Heart left ventricle (tissue), 16 donors: ENCODE measurements at regions not wholly inside any gene's neighbourhood (a gene's known extent, or its start where the extent isn't known, plus 50 kb on each side); places are given as distances from the start of the nearest gene placed in this dataset.
"Not testable (repeated sequence)": the region's sequence is repeated elsewhere in the genome, so short reads cannot be mapped to it uniquely, and the experiment has no call there.

Experiments
- ATAC-seq, 4 donors: fragments of 200-7000 bp; cut with Tn5 transposase; one replicate each; pipeline ENCODE4 v1.9.1; 2020 to 2022; ENCODE audit warnings: moderate library complexity in 4 of 4, mild to moderate bottlenecking in 3 of 4, moderate number of reproducible peaks in 1 of 4
- DNase-seq, 5 donors: peaks; one replicate each; pipeline ENCODE4 v3.0.0-alpha.2; 2020
- H3K27ac ChIP-seq, 12 donors: fragments of 200-600 bp; sonication (generic) in 4 of 12; one replicate each; pipeline versions ENCODE4 v1.5.0 to v1.8.0; 2016 to 2022; ENCODE audit warnings: mild to moderate bottlenecking in 2 of 12
- H3K27me3 ChIP-seq, 9 donors: fragments of 200-600 bp; sonication (generic) in 2 of 9; one replicate each; pipeline versions ENCODE4 v1.5.1 to v1.8.0; 2016 to 2022; ENCODE audit warnings: mild to moderate bottlenecking in 3 of 9
- H3K36me3 ChIP-seq, 9 donors: fragments of 200-600 bp; sonication (generic) in 2 of 9; one replicate each; pipeline versions ENCODE4 v1.5.0 to v1.8.0; 2018 to 2022; ENCODE audit warnings: mild to moderate bottlenecking in 2 of 9
- H3K4me1 ChIP-seq, 12 donors: fragments of 200-600 bp; sonication (generic) in 4 of 12; one replicate each; pipeline versions ENCODE4 v1.5.0 to v1.8.0; 2016 to 2022; ENCODE audit warnings: mild to moderate bottlenecking in 3 of 12
- H3K4me3 ChIP-seq, 12 donors: fragments of 200-600 bp; sonication (generic) in 4 of 12; one replicate each; pipeline versions ENCODE4 v1.5.0 to v1.8.0; 2017 to 2022; ENCODE audit warnings: mild to moderate bottlenecking in 9 of 12, moderate library complexity in 4 of 12
- H3K9me3 ChIP-seq, 12 donors: fragments of 200-600 bp; sonication (generic) in 4 of 12; one replicate each; pipeline versions ENCODE4 v1.5.0 to v1.8.0; 2016 to 2022; ENCODE audit warnings: mild to moderate bottlenecking in 1 of 12
- POLR2A ChIP-seq, 2 donors: fragments of 450-650 bp; IDR thresholded peaks; one replicate each; pipeline ENCODE4 v1.6.1; 2017; ENCODE audit warnings: antibody characterized with exemption in 2 of 2, mild to moderate bottlenecking in 2 of 2, moderate library complexity in 2 of 2
- WGBS, 4 donors: extraction: QIAGEN DNeasy Blood & Tissue Kit in 2 of 4; methylation state at CpG; one replicate each; pipeline versions ENCODE4 v1.1.5 to v1.1.7; 2013 to 2018; 5-methylcytosine and 5-hydroxymethylcytosine counted together
- intact Hi-C, 10 donors: fragments of 100-400 bp; cut with DNase I; formaldehyde crosslinking; loops; one replicate each; pipeline versions ENCODE4 v1.11.1 to v1.14.2; 2022
- TF ChIP-seq, protein P1 (sequence below), 12 donors: fragments of 200-600 bp; sonication (generic) in 4 of 12; IDR thresholded peaks; one replicate each; pipeline versions ENCODE4 v1.5.0 to v1.8.0; 2018 to 2022; ENCODE audit warnings: antibody characterized with exemption in 12 of 12, mild to moderate bottlenecking in 5 of 12
- donor health status: ischemic (EF 13 %, LVEDD 7.1; RV severe dilation, severe dysfunction).
- donor health status: healthy with polysubstance abuse.
- donor health status: DM: no; HTN: yes; CAD: no.
- donor health status: DM: no; HTN: no; CAD: no.
- donor health status: ischemic (EF 25% LVEDD 6.9; RV normal size, moderate dysfunction).
- donor health status: ischemic (EF 25% LVEDD 5.7; RV mildly dilated, moderate dysfunction).
- donor health status: healthy.
- donor health status: DM: yes; HTN: yes; CAD: no.
- donor health status: ischemic (EF 35%, LVEDD 5.7; RV mildly dilated, moderate dysfunction).
- donor health status: nonischemic (EF 11% LVEDD 7.7; RV severe dilation, severe dysfunction).
- donor health status: DM: yes; HTN: yes; CAD: no.
- donor health status: PGD.
- donor health status: ischemic (EF 29% LVEDD 5.4; RV normal size, mild dysfunction).
- donor health status: nonischemic (EF 23%, LVEDD 6.1; RV moderate dilation, normal function).

DNA sequence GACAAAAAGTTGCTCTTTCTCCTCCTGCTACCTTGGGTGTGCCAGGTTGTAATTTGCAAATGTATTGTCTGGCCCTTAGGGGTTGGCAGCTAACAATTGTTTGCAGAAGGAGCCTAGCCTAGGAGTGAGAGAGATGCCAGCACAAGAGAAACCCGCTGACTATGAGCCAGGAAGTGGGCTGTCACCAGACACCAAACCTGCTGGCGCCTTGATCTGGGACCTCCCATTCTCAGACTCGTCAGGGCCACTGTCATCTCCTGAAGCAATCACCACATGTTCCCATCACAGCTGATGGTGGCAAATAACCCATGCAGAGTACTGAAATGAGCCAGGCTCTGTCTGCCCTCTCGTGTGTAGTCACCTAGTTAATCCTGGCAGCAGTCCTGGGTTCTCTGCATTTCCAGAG lies 406.4 kb upstream of the NPAP1 start:
- DNase-seq = no peak
- H3K4me3 ChIP-seq = no peak overlapping the region
- H3K27ac ChIP-seq = no peak overlapping the region
- no peaks in the 10 kb centered on the region for H3K36me3 ChIP-seq
- ATAC-seq = no peak
- intact Hi-C loops = no loop called here
- peaks cover 0 to 2% (median 0%) of the 10 kb centered on the region in 9 donors for H3K27me3 ChIP-seq
- WGBS, 4 donors = 37 to 58% (median 44%) methylated on average over 4 of the region's 4 CpGs
- TF ChIP-seq, protein P1, sequence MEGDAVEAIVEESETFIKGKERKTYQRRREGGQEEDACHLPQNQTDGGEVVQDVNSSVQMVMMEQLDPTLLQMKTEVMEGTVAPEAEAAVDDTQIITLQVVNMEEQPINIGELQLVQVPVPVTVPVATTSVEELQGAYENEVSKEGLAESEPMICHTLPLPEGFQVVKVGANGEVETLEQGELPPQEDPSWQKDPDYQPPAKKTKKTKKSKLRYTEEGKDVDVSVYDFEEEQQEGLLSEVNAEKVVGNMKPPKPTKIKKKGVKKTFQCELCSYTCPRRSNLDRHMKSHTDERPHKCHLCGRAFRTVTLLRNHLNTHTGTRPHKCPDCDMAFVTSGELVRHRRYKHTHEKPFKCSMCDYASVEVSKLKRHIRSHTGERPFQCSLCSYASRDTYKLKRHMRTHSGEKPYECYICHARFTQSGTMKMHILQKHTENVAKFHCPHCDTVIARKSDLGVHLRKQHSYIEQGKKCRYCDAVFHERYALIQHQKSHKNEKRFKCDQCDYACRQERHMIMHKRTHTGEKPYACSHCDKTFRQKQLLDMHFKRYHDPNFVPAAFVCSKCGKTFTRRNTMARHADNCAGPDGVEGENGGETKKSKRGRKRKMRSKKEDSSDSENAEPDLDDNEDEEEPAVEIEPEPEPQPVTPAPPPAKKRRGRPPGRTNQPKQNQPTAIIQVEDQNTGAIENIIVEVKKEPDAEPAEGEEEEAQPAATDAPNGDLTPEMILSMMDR (IDR thresholded peaks at IDR 0.05) = no peak
- TF ChIP-seq POLR2A (IDR thresholded peaks at IDR 0.05) = no peak
- H3K4me1 ChIP-seq = no peaks in the 10 kb centered on the region
- no peaks in the 10 kb centered on the region for H3K9me3 ChIP-seq

DNA sequence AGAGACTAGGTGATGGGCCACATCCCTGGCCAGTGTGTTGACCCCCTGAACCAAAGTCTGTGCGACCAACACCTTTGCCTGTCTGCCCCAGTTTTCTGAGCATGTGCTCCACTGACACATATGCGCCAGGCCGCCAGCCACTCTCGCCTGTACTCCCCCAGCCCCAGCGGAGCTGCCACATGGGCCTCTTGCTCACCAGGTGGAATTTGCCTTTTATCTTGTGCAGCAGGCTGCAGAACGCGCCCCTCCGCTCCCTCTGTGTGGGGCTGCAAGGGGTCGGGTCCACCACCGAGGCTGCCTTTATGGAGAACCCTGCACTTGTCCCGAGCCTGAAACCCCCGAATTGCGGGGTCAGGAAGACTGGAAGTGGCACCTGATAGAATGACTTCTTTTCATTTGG lies 405.7 kb upstream of the NPAP1 start:
- intact Hi-C loops = no loop called here
- ATAC-seq (no peak), DNase-seq (no peak)
- 85 to 95% (median 85%) methylated on average over 8 to 13 of the region's 13 CpGs for WGBS, 4 donors
- Histone ChIP-seq H3K9me3 (no peaks in the 10 kb centered on the region), H3K4me1 (no peaks in the 10 kb centered on the region), H3K36me3 (no peaks in the 10 kb centered on the region), H3K27ac (no peak overlapping the region), H3K27me3 (peaks cover 0 to 2% (median 0%) of the 10 kb centered on the region in 9 donors), H3K4me3 (no peak overlapping the region)
- TF ChIP-seq, protein P1 (IDR thresholded peaks at IDR 0.05) = no peak
- TF ChIP-seq POLR2A (IDR thresholded peaks at IDR 0.05) = no peak

DNA sequence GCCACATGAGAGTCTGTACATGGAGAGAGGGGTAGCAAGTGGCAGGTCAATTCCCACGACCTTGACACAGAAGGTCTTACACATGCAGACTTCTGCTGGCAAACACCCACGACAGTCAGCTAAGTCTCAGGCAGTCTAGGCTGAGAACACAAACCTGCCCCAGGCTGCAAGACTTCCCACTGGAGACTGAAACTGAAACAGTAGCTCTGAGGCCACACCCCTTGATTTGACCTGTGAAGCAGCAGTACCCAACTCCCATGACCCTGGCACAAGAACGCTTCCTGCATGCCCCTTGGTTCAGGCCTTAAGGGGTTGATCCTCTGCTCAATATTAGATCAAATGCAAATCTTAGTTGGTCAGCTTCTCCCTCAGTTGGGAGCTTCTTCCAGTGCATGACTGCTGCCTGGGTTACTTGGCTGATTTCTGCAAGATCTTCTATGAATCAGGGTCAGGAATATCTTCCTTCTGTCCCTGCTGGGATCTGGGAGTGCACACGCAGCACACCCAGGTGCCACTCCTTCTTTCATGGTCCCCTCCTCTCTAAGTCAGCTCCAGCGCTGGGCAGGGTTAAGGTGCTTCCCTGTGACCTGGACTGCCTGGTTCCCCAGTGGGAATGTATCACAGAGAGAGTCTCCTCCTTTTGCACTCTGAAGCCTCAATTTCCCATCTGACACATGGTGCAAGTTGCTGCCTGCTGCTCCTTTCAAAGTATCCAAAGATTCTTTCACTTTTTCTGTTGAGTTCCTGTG lies 403.9 kb upstream of the NPAP1 start:
- H3K9me3 ChIP-seq, intact Hi-C loops, H3K36me3 ChIP-seq, DNase-seq, H3K27me3 ChIP-seq, H3K4me3 ChIP-seq, H3K27ac ChIP-seq, H3K4me1 ChIP-seq: not testable (repeated sequence)
- WGBS, 4 donors = 54 to 80% (median 64%) methylated on average over 4 to 5 of the region's 5 CpGs
- ATAC-seq = peak in 1 of 4 donors; percentile 27

DNA sequence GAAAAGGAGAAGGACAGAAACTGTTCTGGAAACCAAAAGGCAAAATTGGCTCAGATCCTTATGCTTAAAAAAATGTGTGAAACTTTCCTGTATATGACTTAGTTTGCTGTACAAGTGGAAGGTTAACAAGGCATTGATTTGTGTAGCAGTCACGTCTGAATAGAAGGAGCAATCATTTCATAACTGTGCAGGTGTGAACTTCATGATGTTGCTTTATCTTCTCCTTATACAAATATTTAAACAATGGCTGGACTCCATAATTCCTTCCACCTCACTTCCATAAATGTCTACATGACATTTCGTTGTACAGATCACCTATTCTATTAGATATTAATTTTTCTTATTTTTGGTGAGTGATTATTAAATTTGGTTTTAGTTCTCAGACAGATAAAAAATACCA lies 382.7 kb upstream of the NPAP1 start:
- no peak for ATAC-seq
- no peaks in the 10 kb centered on the region for H3K27me3 ChIP-seq
- TF ChIP-seq POLR2A (IDR thresholded peaks at IDR 0.05) = no peak
- TF ChIP-seq, protein P1 (IDR thresholded peaks at IDR 0.05) = no peak
- H3K36me3 ChIP-seq = no peaks in the 10 kb centered on the region
- no peaks in the 10 kb centered on the region for H3K4me1 ChIP-seq
- no peak overlapping the region for H3K4me3 ChIP-seq
- H3K27ac ChIP-seq = no peak overlapping the region
- H3K9me3 ChIP-seq = no peaks in the 10 kb centered on the region
- DNase-seq = no peak
- intact Hi-C loops = no loop called here
- WGBS, 4 donors = 43 to 62% (median 53%) methylated on average over 2 of the region's 2 CpGs

DNA sequence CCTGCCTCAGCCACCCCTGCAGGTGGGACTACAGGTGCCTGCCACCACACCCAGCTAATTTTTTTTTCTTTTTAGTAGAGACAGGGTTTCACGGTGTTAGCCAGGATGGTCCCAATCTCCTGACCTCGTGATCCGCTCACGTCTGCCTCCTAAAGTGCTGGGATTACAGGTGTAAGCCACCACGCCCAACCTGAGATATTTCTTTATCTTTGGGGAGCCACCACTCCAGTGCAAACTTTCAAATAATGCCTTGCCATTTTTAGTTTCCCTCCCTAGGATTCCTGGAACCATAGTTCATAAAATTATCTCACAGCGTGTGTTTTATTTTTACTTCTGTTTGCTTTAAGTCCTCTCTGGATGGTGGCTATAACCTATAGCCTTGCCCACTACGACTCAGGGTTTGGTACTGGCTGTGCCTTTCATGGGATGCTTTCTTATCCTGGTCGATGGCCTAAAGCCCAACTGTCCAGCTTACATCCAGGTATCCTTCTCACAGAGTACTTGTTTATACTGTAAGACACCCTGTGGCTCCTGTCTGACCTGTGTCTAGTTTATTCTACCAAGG lies 374.7 kb upstream of the NPAP1 start:
- 54 to 70% (median 65%) methylated on average over 8 of the region's 8 CpGs for WGBS, 4 donors

DNA sequence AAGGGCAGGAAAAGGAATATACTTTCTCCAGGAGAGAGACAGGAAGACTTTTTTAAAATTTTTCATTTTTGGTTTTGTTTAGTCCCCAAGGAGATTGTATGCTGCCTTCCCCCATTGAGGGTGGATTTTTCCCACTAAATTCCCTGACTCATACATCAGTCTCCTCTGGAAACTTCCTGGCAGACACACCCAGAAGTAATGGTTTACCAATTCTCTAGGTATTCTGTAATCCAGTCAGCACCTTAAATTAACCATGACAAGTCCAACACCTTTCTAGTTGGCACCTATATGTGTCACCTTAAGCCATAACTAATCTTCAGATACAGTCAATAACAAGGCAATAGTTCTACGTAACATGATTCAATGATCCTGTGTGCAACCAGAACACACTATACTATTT lies 373.6 kb upstream of the NPAP1 start:
- intact Hi-C loops, H3K36me3 ChIP-seq, H3K9me3 ChIP-seq, H3K4me3 ChIP-seq, H3K27me3 ChIP-seq, H3K27ac ChIP-seq, ATAC-seq, DNase-seq, H3K4me1 ChIP-seq: not testable (repeated sequence)
- 81 to 100% (median 88%) methylated on average over 1 of the region's 1 CpG for WGBS, 4 donors

More for the DNA sequence above, 374.7 kb upstream of the NPAP1 start:
- DNase-seq, H3K27me3 ChIP-seq, H3K4me1 ChIP-seq, H3K9me3 ChIP-seq, H3K27ac ChIP-seq, H3K36me3 ChIP-seq, intact Hi-C loops, H3K4me3 ChIP-seq, ATAC-seq: not testable (repeated sequence)

DNA sequence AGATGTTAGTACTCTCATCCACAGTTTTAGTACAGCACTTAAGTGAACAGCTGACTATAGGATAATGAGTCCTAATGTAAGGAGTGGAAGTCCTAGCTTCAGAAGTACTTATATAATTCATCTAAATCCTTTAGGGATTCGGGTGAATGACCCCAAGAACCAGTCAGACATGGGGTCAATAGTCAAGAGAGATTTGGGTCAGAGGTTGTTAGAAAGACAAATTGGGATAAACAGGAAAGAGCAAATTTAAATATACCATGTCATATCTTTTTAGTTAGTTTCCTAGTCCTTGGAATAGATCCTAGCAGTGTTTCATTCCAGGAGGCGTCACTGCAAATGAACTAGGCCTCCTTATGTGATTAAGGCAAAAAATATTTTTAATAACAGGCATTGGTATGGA lies 370.8 kb upstream of the NPAP1 start:
- H3K9me3 ChIP-seq, H3K27me3 ChIP-seq, intact Hi-C loops, DNase-seq, H3K4me3 ChIP-seq, ATAC-seq, H3K4me1 ChIP-seq, H3K36me3 ChIP-seq, H3K27ac ChIP-seq: not testable (repeated sequence)
- WGBS, 4 donors = 36 to 43% (median 39%) methylated on average over 2 of the region's 2 CpGs

DNA sequence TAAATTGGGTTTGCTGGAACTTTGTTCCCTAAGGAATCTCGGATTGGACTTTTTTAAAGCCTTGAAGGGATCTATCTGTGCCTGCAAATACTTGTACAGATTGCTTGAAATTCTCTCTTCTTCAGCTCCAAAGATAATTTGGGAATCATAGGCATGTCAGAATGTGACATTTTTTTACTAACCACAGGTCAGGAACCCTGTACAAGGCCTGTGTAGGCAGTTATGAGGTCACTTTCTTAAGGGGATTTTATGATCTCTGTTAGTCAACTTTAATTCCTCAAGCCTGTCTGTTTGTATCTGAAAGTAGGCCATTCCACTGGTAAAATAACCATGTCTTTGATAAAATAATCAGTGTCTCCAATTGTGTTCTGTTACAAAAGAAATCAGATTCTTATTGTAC lies 369.9 kb upstream of the NPAP1 start:
- H3K27me3 ChIP-seq, H3K36me3 ChIP-seq, H3K4me3 ChIP-seq, intact Hi-C loops, H3K27ac ChIP-seq, DNase-seq, H3K9me3 ChIP-seq, H3K4me1 ChIP-seq, ATAC-seq: not testable (repeated sequence)
- WGBS, 4 donors = 32 to 41% (median 37%) methylated on average over 1 of the region's 1 CpG
